ENCODE measurements at regions not wholly inside any gene's neighbourhood (a gene's known extent, or its start where the extent isn't known, plus 50 kb on each side); places are given as distances from the start of the nearest gene placed in this dataset.
"Not testable (repeated sequence)": the region's sequence is repeated elsewhere in the genome, so short reads cannot be mapped to it uniquely, and the experiment has no call there.

DNA sequence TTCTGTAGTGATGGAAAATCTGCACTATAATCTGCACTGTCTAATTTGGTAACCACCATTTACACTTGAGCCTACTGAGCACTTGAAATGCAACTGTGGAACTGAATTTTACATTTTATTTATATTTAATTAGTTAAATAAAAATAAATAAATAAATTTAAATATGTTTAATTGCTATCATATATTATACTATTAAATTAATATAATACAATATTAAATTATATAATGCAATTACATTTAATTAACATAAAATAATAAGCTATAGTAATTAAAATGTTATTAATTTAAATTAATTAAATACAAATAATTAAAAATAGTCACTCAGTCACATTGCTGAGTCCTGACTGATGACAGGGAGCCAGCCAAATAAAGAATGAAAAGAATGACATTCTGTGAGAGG, 170.2 kb upstream of the F9 start:
- TF ChIP-seq, protein P1, sequence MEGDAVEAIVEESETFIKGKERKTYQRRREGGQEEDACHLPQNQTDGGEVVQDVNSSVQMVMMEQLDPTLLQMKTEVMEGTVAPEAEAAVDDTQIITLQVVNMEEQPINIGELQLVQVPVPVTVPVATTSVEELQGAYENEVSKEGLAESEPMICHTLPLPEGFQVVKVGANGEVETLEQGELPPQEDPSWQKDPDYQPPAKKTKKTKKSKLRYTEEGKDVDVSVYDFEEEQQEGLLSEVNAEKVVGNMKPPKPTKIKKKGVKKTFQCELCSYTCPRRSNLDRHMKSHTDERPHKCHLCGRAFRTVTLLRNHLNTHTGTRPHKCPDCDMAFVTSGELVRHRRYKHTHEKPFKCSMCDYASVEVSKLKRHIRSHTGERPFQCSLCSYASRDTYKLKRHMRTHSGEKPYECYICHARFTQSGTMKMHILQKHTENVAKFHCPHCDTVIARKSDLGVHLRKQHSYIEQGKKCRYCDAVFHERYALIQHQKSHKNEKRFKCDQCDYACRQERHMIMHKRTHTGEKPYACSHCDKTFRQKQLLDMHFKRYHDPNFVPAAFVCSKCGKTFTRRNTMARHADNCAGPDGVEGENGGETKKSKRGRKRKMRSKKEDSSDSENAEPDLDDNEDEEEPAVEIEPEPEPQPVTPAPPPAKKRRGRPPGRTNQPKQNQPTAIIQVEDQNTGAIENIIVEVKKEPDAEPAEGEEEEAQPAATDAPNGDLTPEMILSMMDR (IDR thresholded peaks at IDR 0.05): no peak
- intact Hi-C loops (cut with DNase I): no loop called here
- DNase-seq (no peak), ATAC-seq (no peak)
- Histone ChIP-seq H3K27ac (no peak overlapping the region), H3K4me3 (no peak overlapping the region), H3K27me3 (ENCODE audit: insufficient read depth in 3 of 3, low read length in 2 of 3) (no peaks in the 10 kb centered on the region), H3K4me1 (no peaks in the 10 kb centered on the region), H3K9me3 (no peaks in the 10 kb centered on the region), H3K36me3 (ENCODE audit: insufficient read depth in 1 of 2, low read depth in 1 of 2) (no peaks in the 10 kb centered on the region)

DNA sequence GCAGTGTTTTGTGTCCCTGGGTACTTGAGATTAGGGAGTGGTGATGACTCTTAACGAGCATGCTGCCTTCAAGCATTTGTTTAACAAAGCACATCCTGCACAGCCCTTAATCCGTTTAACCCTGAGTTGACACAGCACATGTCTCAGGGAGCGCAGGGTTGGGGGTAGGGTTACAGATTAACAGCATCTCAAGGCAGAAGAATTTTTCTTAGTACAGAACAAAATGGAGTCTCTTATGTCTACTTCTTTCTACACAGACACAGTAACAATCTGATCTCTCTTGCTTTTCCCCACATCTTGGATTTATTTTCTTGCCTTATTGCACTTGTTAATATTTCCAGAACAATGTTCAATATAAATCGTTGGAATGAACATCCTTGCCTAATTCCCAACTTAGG, 187.9 kb upstream of the F9 start:
- H3K4me3 ChIP-seq; H3K27ac ChIP-seq; H3K36me3 ChIP-seq (ENCODE audit: insufficient read depth in 1 of 2, low read depth in 1 of 2); H3K27me3 ChIP-seq (ENCODE audit: insufficient read depth in 3 of 3, low read length in 2 of 3); H3K4me1 ChIP-seq; intact Hi-C loops (cut with DNase I); ATAC-seq; DNase-seq; H3K9me3 ChIP-seq: not testable (repeated sequence)
- WGBS, 3 donors: 20 to 41% (median 23%) methylated on average over 3 to 4 of the region's 4 CpGs

DNA sequence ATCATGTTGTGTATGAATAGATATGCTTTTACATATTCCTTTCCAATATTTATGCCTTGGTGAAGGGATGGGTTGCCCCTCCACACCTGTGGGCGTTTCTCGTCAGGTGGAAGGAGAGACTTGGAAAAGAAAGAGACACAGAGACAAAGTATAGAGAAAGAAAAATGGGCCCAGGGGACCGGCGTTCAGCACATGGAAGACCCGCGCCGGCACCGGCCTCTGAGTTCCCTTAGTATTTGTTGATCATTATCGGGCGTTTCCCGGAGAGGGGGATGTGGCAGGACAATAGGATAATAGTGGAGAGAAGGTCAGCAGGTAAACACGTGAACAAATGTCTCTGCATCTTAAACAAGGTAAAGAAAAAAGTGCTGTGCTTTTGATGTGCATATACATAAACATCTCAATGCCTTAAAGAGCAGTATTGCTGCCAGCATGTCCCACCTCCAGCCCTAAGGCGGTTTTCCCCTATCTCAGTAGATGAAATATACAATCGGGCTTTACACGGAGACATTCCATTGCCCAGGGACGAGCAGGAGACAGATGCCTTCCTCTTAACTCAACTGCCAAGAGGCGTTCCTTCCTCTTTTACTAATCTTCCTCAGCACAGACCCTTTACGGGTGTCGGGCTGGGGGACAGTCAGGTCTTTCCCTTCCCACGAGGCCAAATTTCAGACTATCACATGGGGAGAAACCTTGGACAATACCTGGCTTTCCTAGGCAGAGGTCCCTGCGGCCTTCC, 188.5 kb upstream of the F9 start:
- H3K36me3 ChIP-seq (ENCODE audit: insufficient read depth in 1 of 2, low read depth in 1 of 2); intact Hi-C loops (cut with DNase I); H3K27ac ChIP-seq; ATAC-seq; H3K9me3 ChIP-seq; DNase-seq; H3K4me1 ChIP-seq; H3K27me3 ChIP-seq (ENCODE audit: insufficient read depth in 3 of 3, low read length in 2 of 3); H3K4me3 ChIP-seq: not testable (repeated sequence)
- WGBS, 3 donors: 22 to 39% (median 29%) methylated on average over 18 to 20 of the region's 21 CpGs

DNA sequence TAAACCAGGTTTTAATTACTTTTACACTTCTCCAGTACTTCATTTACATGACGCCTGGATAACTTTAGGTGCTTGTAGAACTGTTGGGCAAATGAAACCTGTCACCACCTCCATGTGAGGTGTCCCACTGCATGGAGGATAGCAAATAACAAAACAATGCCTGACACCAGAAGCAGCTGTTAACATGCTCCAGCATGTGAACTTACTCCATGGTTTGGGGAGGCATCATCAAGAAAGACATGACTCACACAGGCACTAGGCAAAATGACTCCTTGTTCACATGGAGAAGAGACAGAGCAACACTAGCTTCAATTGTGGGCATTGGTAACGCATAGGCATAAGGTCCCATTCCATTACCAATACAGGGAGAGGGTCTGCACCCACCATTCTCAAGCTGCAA, 198.1 kb upstream of the F9 start:
- intact Hi-C loops (cut with DNase I): no loop called here
- WGBS, 3 donors: 83 to 98% (median 91%) methylated on average over 2 of the region's 2 CpGs
- DNase-seq (no peak), ATAC-seq (no peak)
- H3K4me1 ChIP-seq: no peaks in the 10 kb centered on the region
- TF ChIP-seq, protein P1 (IDR thresholded peaks at IDR 0.05): no peak
- H3K36me3 ChIP-seq (ENCODE audit: insufficient read depth in 1 of 2, low read depth in 1 of 2): no peaks in the 10 kb centered on the region
- H3K27ac ChIP-seq: no peak overlapping the region
- no peaks in the 10 kb centered on the region for H3K27me3 ChIP-seq (ENCODE audit: insufficient read depth in 3 of 3, low read length in 2 of 3)
- no peak overlapping the region for H3K4me3 ChIP-seq
- H3K9me3 ChIP-seq: peaks cover 15% of the 10 kb centered on the region

DNA sequence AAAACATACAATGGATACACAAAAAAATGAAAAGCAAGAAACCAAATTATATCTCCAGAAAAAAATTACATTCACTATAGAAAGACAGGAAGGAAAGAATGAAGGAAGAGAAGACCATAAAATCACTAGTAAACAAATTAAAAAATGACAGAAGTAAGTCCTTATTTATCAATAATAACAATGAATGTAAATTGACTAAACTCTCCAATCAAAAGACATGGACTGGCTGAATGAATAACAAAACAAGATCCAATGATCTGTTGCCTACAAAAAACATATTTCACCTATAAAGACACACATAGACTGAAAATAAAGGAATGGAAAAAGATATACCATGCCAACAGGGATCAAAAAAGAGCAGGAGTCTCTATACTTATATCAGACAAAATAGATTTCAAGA, 203.2 kb upstream of the F9 start:
- no peak for ATAC-seq
- TF ChIP-seq, protein P1 (IDR thresholded peaks at IDR 0.05): no peak

DNA sequence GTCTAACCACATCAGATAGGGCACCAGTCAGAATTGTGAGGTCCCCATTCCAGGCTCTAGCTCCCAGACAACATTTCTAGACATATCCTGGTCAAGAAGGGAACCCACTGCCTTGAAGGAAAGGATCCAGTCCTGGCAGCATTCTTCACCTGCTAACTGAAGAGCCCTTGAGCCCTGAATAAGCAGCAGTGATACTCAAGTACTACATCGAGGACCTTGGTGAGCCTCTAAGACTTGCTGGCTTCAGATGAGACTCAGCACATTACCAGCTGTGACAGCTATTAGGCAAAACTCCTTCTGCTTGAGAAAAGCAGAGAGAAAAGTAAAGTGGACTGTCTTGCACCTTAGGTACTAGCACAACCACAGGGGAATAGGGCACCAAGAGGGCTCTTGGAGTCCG, 205.8 kb upstream of the F9 start:
- DNase-seq: no peak
- 85 to 100% (median 94%) methylated on average over 2 of the region's 2 CpGs for WGBS, 3 donors
- intact Hi-C loops (cut with DNase I): no loop called here
- H3K4me1 ChIP-seq: no peaks in the 10 kb centered on the region
- no peaks in the 10 kb centered on the region for H3K27me3 ChIP-seq (ENCODE audit: insufficient read depth in 3 of 3, low read length in 2 of 3)
- H3K27ac ChIP-seq: no peak overlapping the region
- TF ChIP-seq, protein P1 (IDR thresholded peaks at IDR 0.05): no peak
- no peak overlapping the region for H3K4me3 ChIP-seq
- no peaks in the 10 kb centered on the region for H3K36me3 ChIP-seq (ENCODE audit: insufficient read depth in 1 of 2, low read depth in 1 of 2)
- peaks cover 6% of the 10 kb centered on the region for H3K9me3 ChIP-seq
- ATAC-seq: no peak

More for the DNA sequence above, 203.2 kb upstream of the F9 start:
- no peaks in the 10 kb centered on the region for H3K27me3 ChIP-seq (ENCODE audit: insufficient read depth in 3 of 3, low read length in 2 of 3)
- H3K4me3 ChIP-seq: no peak overlapping the region
- no peak for DNase-seq
- H3K9me3 ChIP-seq: peaks cover 15% of the 10 kb centered on the region
- no peaks in the 10 kb centered on the region for H3K4me1 ChIP-seq
- intact Hi-C loops (cut with DNase I): no loop called here
- no peaks in the 10 kb centered on the region for H3K36me3 ChIP-seq (ENCODE audit: insufficient read depth in 1 of 2, low read depth in 1 of 2)
- no peak overlapping the region for H3K27ac ChIP-seq

DNA sequence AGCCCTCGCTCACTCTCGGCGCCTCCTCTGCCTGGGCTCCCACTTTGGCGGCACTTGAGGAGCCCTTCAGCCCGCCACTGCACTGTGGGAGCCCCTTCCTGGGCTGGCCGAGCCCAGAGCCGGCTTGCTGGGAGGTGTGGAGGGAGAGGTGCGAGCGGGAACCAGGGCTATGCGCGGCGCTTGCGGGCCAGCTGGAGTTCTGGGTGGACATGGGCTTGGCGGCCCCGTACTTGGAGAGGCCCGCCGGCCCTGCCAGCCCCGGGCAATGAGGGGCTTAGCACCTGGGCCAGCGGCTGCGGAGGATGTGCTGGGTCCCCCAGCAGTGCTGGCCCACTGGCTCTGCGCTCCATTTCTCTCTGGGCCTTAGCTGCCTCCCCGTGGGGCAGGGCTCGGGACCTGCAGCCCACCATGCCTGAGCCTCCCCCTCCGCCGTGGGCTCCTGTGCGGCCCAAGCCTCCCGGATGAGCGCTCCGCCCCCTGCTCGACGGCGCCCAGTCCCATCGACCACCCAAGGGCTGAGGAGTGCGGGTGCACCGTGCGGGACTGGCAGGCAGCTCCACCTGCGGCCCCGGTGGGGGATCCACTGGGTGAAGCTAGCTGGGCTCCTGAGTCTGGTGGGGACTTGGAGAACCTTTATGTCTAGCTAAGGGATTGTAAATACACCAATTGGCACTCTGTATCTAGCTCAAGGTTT, 209.7 kb upstream of the F9 start:
- H3K27ac ChIP-seq; H3K4me1 ChIP-seq; H3K27me3 ChIP-seq (ENCODE audit: insufficient read depth in 3 of 3, low read length in 2 of 3); H3K36me3 ChIP-seq (ENCODE audit: insufficient read depth in 1 of 2, low read depth in 1 of 2); H3K4me3 ChIP-seq; ATAC-seq; H3K9me3 ChIP-seq; intact Hi-C loops (cut with DNase I); DNase-seq: not testable (repeated sequence)
- WGBS, 3 donors: 94 to 98% (median 94%) methylated on average over 25 to 36 of the region's 38 CpGs

DNA sequence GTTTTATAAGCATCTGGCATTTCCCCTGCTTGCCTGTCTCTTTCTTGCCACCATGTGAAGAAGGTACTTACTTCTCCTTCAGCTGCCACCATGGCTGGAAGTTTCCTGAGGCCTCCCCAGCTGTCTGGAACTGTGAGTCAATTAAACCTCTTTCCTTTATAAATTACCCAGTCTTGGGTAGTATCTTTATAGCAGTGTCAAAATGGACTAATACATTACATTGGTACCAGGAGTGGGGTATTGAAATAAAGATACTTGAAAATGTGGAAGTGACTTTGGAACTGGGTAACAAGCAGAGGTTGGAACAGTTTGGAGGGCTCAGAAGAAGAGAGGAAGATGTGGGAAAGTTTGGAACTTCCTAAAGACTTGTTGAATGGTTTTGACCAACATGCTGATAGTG, 223.9 kb upstream of the F9 start:
- H3K27me3 ChIP-seq (ENCODE audit: insufficient read depth in 3 of 3, low read length in 2 of 3); H3K9me3 ChIP-seq; intact Hi-C loops (cut with DNase I); H3K4me1 ChIP-seq; ATAC-seq; H3K36me3 ChIP-seq (ENCODE audit: insufficient read depth in 1 of 2, low read depth in 1 of 2); DNase-seq; H3K27ac ChIP-seq; H3K4me3 ChIP-seq: not testable (repeated sequence)

Data from psoas muscle (tissue), 7 donors.